CD4-positive, alpha-beta T cell (primary cell): ENCODE measurements at regions not wholly inside any gene's neighbourhood (a gene's known extent, or its start where the extent isn't known, plus 50 kb on each side); places are given as distances from the start of the nearest gene placed in this dataset.

Experiments
- ATAC-seq: fragments of 200-7000 bp; cut with Tn5 transposase; one replicate; pipeline ENCODE4 v1.10.0; 2022; ENCODE audit warnings: mild to moderate bottlenecking; ENCODE audit not compliant: poor library complexity
- CTCF ChIA-PET: fragments of 350-600 bp; sonication (Branson Sonifier 250); formaldehyde crosslinking; loops from one replicate; lab custom pipeline; 2021; ENCODE audit warnings: antibody characterized with exemption, inconsistent platforms; lab: Charles Lee
- POLR2A ChIA-PET: fragments of 350-600 bp; sonication (Branson Sonifier 250); formaldehyde crosslinking; loops from one replicate; lab custom pipeline; 2021; ENCODE audit warnings: antibody characterized with exemption, inconsistent platforms; lab: Charles Lee
- DNase-seq, 14 experiments: peaks; one replicate each; pipeline ENCODE4 v3.0.0-alpha.2; 2013 to 2020; ENCODE audit warnings: mixed read lengths in 2 of 14
- H3K27ac ChIP-seq, 2 donors: one replicate each; pipeline versions ENCODE4 v1.5.1 to v1.7.0; 2013; ENCODE audit warnings: low read length in 2 of 2, low read depth in 1 of 2, mild to moderate bottlenecking in 1 of 2
- H3K27me3 ChIP-seq, 2 experiments: 1 replicate in 1 of 2; 2 replicates in 1 of 2; pipeline versions ENCODE4 v1.6.1 to v1.7.0; 2013; ENCODE audit warnings: low read length in 2 of 2, control low read depth in 1 of 2, mild to moderate bottlenecking in 1 of 2, moderate library complexity in 1 of 2; ENCODE audit not compliant: insufficient read depth in 2 of 2, control insufficient read depth in 1 of 2
- H3K36me3 ChIP-seq: one replicate; pipeline ENCODE4 v1.6.1; 2013; ENCODE audit warnings: low read length, control low read depth; ENCODE audit not compliant: insufficient read depth
- H3K4me1 ChIP-seq: one replicate; pipeline ENCODE4 v1.6.1; 2013; ENCODE audit warnings: low read length, control low read depth; ENCODE audit not compliant: insufficient read depth
- H3K4me3 ChIP-seq: one replicate; pipeline ENCODE4 v1.5.1; 2013; ENCODE audit warnings: mild to moderate bottlenecking, low read length, moderate library complexity
- H3K9me3 ChIP-seq, 2 experiments: 1 replicate in 1 of 2; 2 replicates in 1 of 2; pipeline versions ENCODE4 v1.6.1 to v1.7.0; 2013; ENCODE audit warnings: low read length in 2 of 2, mild to moderate bottlenecking in 2 of 2, control low read depth in 1 of 2, moderate library complexity in 1 of 2; ENCODE audit not compliant: control insufficient read depth in 1 of 2, insufficient read depth in 1 of 2
- H3K27ac Mint-ChIP-seq: one replicate; pipeline ENCODE4 v1.8.0; 2020; ENCODE audit warnings: mixed read lengths
- H3K27me3 Mint-ChIP-seq: one replicate; pipeline ENCODE4 v1.8.0; 2021; ENCODE audit warnings: mixed read lengths
- H3K36me3 Mint-ChIP-seq: one replicate; pipeline ENCODE4 v1.8.0; 2021; ENCODE audit warnings: low read depth, mixed read lengths
- H3K4me1 Mint-ChIP-seq: one replicate; pipeline ENCODE4 v1.8.0; 2021; ENCODE audit warnings: low read depth, mixed read lengths
- H3K4me3 Mint-ChIP-seq: one replicate; pipeline ENCODE4 v1.8.0; 2020; ENCODE audit warnings: mild to moderate bottlenecking, mixed read lengths
- H3K9me3 Mint-ChIP-seq: one replicate; pipeline ENCODE4 v1.8.0; 2020; ENCODE audit warnings: mixed read lengths
- intact Hi-C, 2 experiments: fragments of 100-400 bp; cut with DNase I in 1 of 2; cut with micrococcal nuclease in 1 of 2; formaldehyde crosslinking; loops; one replicate each; pipeline versions ENCODE4 v1.15.1 to v1.9.0; 2023 to 2025; cut with DNase I, micrococcal nuclease
- TF ChIP-seq, protein P1 (sequence below): fragments of 200-600 bp; IDR thresholded peaks from one replicate; pipeline ENCODE4 v1.8.0; 2022; ENCODE audit warnings: antibody characterized with exemption, mild to moderate bottlenecking

DNA sequence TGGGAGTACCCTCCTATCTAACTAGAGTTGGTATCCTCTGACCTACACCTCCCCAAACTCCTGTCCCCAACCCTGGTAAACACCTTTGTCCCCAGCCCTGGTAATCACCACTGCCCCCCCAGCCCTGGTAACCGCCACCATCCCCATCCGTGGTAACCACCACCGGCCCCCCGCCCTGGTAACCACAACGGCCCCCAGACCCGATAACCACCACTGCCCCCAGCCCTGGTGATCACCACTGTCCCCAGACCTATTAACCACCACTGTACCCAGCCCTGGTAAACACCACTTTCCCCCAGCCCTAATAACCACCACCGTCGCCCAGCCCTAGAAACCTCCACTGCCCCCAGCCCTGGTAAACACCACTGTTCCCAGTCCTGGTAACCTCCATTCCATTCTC is 820.2 kb upstream of the SALL3 start:
- no peaks in the 10 kb centered on the region for H3K36me3 ChIP-seq
- H3K27me3 Mint-ChIP-seq = no peaks in the 10 kb centered on the region
- CTCF ChIA-PET = no interaction called here
- no peaks in the 10 kb centered on the region for H3K36me3 Mint-ChIP-seq
- no peaks in the 10 kb centered on the region for H3K9me3 Mint-ChIP-seq
- no peak for DNase-seq
- H3K9me3 ChIP-seq = peaks cover 0 to 9% of the 10 kb centered on the region in 2 experiments
- POLR2A ChIA-PET = no interaction called here
- H3K27ac ChIP-seq = no peak overlapping the region
- no peak overlapping the region for H3K4me3 Mint-ChIP-seq
- H3K27ac Mint-ChIP-seq = no peak overlapping the region
- TF ChIP-seq, protein P1, sequence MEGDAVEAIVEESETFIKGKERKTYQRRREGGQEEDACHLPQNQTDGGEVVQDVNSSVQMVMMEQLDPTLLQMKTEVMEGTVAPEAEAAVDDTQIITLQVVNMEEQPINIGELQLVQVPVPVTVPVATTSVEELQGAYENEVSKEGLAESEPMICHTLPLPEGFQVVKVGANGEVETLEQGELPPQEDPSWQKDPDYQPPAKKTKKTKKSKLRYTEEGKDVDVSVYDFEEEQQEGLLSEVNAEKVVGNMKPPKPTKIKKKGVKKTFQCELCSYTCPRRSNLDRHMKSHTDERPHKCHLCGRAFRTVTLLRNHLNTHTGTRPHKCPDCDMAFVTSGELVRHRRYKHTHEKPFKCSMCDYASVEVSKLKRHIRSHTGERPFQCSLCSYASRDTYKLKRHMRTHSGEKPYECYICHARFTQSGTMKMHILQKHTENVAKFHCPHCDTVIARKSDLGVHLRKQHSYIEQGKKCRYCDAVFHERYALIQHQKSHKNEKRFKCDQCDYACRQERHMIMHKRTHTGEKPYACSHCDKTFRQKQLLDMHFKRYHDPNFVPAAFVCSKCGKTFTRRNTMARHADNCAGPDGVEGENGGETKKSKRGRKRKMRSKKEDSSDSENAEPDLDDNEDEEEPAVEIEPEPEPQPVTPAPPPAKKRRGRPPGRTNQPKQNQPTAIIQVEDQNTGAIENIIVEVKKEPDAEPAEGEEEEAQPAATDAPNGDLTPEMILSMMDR = no peak
- no peaks in the 10 kb centered on the region for H3K27me3 ChIP-seq
- no peaks in the 10 kb centered on the region for H3K4me1 Mint-ChIP-seq
- ATAC-seq = no peak
- H3K4me3 ChIP-seq = no peak overlapping the region
- intact Hi-C loops = no loop called here
- no peaks in the 10 kb centered on the region for H3K4me1 ChIP-seq

DNA sequence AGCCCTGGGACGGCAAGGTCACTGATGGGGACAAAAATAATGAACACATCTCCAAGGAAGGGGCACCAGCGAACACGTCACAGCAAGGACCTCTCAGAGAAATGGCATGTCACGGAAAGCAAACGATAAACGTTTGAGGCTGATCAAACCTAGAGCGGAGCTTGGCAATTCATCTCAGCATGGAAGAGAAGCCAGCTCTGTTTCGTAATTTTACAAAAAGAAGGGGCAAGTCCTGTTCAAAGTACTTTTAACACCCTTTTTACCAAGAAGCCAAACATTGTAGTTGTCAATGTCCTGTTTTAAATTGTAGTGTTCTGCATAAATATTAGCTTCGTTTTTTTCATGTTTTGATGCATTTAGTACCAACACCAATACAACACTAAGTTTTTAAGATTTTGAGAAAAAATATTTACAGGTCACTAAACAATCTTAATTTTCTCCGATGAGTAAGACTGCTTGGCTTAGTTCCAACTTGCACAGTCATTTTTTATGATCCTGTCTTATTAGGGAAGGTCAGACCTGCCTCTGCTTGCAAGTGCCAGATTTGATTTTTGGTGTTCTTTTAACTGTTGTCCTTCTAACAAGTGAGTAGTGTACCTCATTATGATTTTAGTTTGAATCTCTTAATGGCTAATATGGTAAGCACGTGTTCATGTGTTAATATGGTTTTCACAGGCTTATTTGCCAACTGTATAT is 818.5 kb upstream of the SALL3 start:
- POLR2A ChIA-PET = no interaction called here
- Mint-ChIP-seq H3K4me1 (no peaks in the 10 kb centered on the region), H3K27me3 (no peaks in the 10 kb centered on the region), H3K36me3 (no peaks in the 10 kb centered on the region), H3K27ac (no peak overlapping the region), H3K4me3 (no peak overlapping the region), H3K9me3 (no peaks in the 10 kb centered on the region)
- peaks cover 0 to 13% of the 10 kb centered on the region in 2 experiments for H3K9me3 ChIP-seq
- TF ChIP-seq, protein P1 = no peak
- no peaks in the 10 kb centered on the region for H3K4me1 ChIP-seq
- no peak overlapping the region for H3K4me3 ChIP-seq
- CTCF ChIA-PET = no interaction called here
- DNase-seq = no peak
- intact Hi-C loops = loop anchor here in 1 of 2 experiments (10.0 kb wide), 1 partner anchor 56 kb away; no protein-coding TSS in a partner anchor
- H3K36me3 ChIP-seq = no peaks in the 10 kb centered on the region
- H3K27ac ChIP-seq = no peak overlapping the region
- H3K27me3 ChIP-seq = no peaks in the 10 kb centered on the region
- no peak for ATAC-seq

DNA sequence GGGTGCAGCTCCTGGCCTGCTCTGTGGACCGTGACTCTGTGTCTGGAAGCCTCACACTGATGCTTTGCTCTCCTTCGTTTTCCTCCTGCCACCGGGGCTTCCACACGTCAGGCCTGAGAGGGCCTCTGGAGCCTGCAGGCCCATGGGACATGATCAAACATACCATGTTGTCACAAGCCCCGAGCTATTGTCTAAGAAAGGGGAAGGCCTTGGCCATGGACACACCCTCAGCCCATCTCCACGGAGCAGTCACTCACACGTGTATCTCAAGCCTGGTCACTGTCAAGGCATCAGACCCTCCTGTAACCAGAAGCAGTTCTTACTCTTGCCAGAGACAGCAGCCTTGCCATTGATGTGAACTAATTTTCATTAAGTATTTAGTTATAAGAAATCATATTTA is 814.1 kb upstream of the SALL3 start:
- Mint-ChIP-seq H3K4me1 (no peaks in the 10 kb centered on the region), H3K4me3 (no peak overlapping the region), H3K27me3 (no peaks in the 10 kb centered on the region), H3K9me3 (no peaks in the 10 kb centered on the region), H3K36me3 (no peaks in the 10 kb centered on the region), H3K27ac (no peak overlapping the region)
- Histone ChIP-seq H3K27me3 (no peaks in the 10 kb centered on the region), H3K4me1 (no peaks in the 10 kb centered on the region), H3K36me3 (no peaks in the 10 kb centered on the region), H3K4me3 (no peak overlapping the region), H3K9me3 (peaks cover 0 to 8% of the 10 kb centered on the region in 2 experiments), H3K27ac (no peak overlapping the region)
- intact Hi-C loops = loop anchor here in 1 of 2 experiments (10.0 kb wide), 1 partner anchor 61 kb away; no protein-coding TSS in a partner anchor
- TF ChIP-seq, protein P1 = no peak
- ChIA-PET CTCF (no interaction called here), POLR2A (no interaction called here)
- ATAC-seq (no peak), DNase-seq (no peak)
